Peyer's patch (tissue), 4 donors: ENCODE measurements at regions not wholly inside any gene's neighbourhood (a gene's known extent, or its start where the extent isn't known, plus 50 kb on each side); places are given as distances from the start of the nearest gene placed in this dataset.

Experiments
- DNase-seq, 3 donors: peaks; one replicate each; pipeline ENCODE4 v3.0.0-alpha.2; 2017 to 2019
- H3K27ac ChIP-seq, 4 donors: fragments of 200-600 bp; sonication (generic); one replicate each; pipeline ENCODE4 v1.5.1; 2016 to 2019
- H3K27me3 ChIP-seq, 2 donors: fragments of 200-600 bp; sonication (generic); one replicate each; pipeline ENCODE4 v1.5.1; 2019
- H3K36me3 ChIP-seq, 3 donors: fragments of 200-600 bp; sonication (generic); one replicate each; pipeline ENCODE4 v1.5.1; 2016 to 2019
- H3K4me1 ChIP-seq, 4 donors: fragments of 200-600 bp; sonication (generic); one replicate each; pipeline ENCODE4 v1.5.1; 2016 to 2019
- H3K4me3 ChIP-seq, 4 donors: fragments of 200-600 bp; sonication (generic); 1 replicate in 3 of 4; 2 replicates in 1 of 4; pipeline ENCODE4 v1.5.1; 2016 to 2019; ENCODE audit warnings: mild to moderate bottlenecking in 1 of 4
- H3K9me3 ChIP-seq, 4 donors: fragments of 200-600 bp; sonication (generic); one replicate each; pipeline ENCODE4 v1.5.1; 2016 to 2019; ENCODE audit warnings: mild to moderate bottlenecking in 1 of 4
- CTCF ChIP-seq, 6 experiments: fragments of 450-650 bp in 4 of 6; fragments of 200-600 bp in 2 of 6; sonication (generic) in 1 of 6; IDR thresholded peaks; one replicate each; pipeline ENCODE4 v1.5.1; 2017 to 2019; ENCODE audit warnings: antibody characterized with exemption in 6 of 6, mild to moderate bottlenecking in 3 of 6, moderate library complexity in 1 of 6
- POLR2A ChIP-seq, 2 donors: fragments of 450-650 bp; IDR thresholded peaks; one replicate each; pipeline ENCODE4 v1.5.1; 2017; ENCODE audit warnings: antibody characterized with exemption in 2 of 2, mild to moderate bottlenecking in 2 of 2, moderate library complexity in 2 of 2

- no peaks in the 10 kb centered on the region for H3K9me3 ChIP-seq
- no peak overlapping the region for H3K4me3 ChIP-seq
- no peaks in the 10 kb centered on the region for H3K36me3 ChIP-seq
- no peaks in the 10 kb centered on the region for H3K27me3 ChIP-seq
- DNase-seq: no peak
- TF ChIP-seq CTCF (IDR thresholded peaks at IDR 0.05): no peak
- no peak for TF ChIP-seq POLR2A (IDR thresholded peaks at IDR 0.05)
- no peaks in the 10 kb centered on the region for H3K4me1 ChIP-seq
- no peak overlapping the region for H3K27ac ChIP-seq
These were observed 105.7 kb downstream of the RPS24 start for GRCh38 chr10:78139341-78139740.

- Histone ChIP-seq H3K36me3 (no peaks in the 10 kb centered on the region), H3K9me3 (no peaks in the 10 kb centered on the region), H3K4me3 (no peak overlapping the region), H3K27me3 (no peaks in the 10 kb centered on the region), H3K4me1 (no peaks in the 10 kb centered on the region), H3K27ac (no peak overlapping the region)
- DNase-seq: no peak
- TF ChIP-seq CTCF (IDR thresholded peaks at IDR 0.05) (no peak), POLR2A (IDR thresholded peaks at IDR 0.05) (no peak)
These were observed 106.5 kb downstream of the RPS24 start for GRCh38 chr10:78140066-78140630.

GRCh38 chr10:78143576-78143975, 109.9 kb downstream of the RPS24 start:
- H3K4me3 ChIP-seq: no peak overlapping the region
- H3K36me3 ChIP-seq: no peaks in the 10 kb centered on the region
- H3K9me3 ChIP-seq: no peaks in the 10 kb centered on the region
- TF ChIP-seq POLR2A (IDR thresholded peaks at IDR 0.05): no peak
- no peak for TF ChIP-seq CTCF (IDR thresholded peaks at IDR 0.05)
- H3K4me1 ChIP-seq: no peaks in the 10 kb centered on the region
- no peak for DNase-seq
- no peak overlapping the region for H3K27ac ChIP-seq
- H3K27me3 ChIP-seq: no peaks in the 10 kb centered on the region

GRCh38 chr10:78146200-78146599, 112.5 kb downstream of the RPS24 start:
- Histone ChIP-seq H3K36me3 (no peaks in the 10 kb centered on the region), H3K9me3 (no peaks in the 10 kb centered on the region), H3K27me3 (no peaks in the 10 kb centered on the region), H3K4me3 (no peak overlapping the region), H3K27ac (no peak overlapping the region), H3K4me1 (no peaks in the 10 kb centered on the region)
- no peak for DNase-seq
- TF ChIP-seq CTCF (IDR thresholded peaks at IDR 0.05) (no peak), POLR2A (IDR thresholded peaks at IDR 0.05) (no peak)

GRCh38 chr10:78147202-78147601, 113.5 kb downstream of the RPS24 start:
- no peaks in the 10 kb centered on the region for H3K36me3 ChIP-seq
- H3K27me3 ChIP-seq: no peaks in the 10 kb centered on the region
- TF ChIP-seq POLR2A (IDR thresholded peaks at IDR 0.05) (no peak), CTCF (IDR thresholded peaks at IDR 0.05) (no peak)
- no peaks in the 10 kb centered on the region for H3K9me3 ChIP-seq
- no peak for DNase-seq
- H3K27ac ChIP-seq: no peak overlapping the region
- H3K4me1 ChIP-seq: no peaks in the 10 kb centered on the region
- H3K4me3 ChIP-seq: no peak overlapping the region
